ENCODE measurements at regions not wholly inside any gene's neighbourhood (a gene's known extent, or its start where the extent isn't known, plus 50 kb on each side); places are given as distances from the start of the nearest gene placed in this dataset.

DNA sequence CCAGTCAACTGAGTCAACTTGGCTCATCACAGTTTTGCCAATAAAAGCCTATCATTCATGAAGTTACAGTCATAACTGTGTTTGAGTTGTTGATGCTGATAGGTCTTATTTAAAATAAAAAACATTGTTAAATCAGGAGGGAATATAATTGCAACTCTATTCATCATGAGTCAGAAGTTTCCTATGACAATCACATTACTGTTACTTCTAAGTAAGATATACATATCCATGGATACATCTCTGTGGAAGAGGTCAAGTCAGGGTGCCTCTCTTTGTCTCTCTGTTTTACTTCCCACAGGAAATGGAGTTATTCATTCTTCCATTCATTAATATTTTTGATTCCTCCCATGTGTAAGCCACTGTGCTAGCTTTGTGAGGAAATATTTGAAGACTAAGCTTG, 2015.4 kb upstream of the WWC1 start:
- H3K9me3 ChIP-seq (ENCODE audit: insufficient read depth, low read length), result no peaks in the 10 kb centered on the region
- H3K27me3 ChIP-seq (ENCODE audit: low read length), result no peaks in the 10 kb centered on the region
- no peaks in the 10 kb centered on the region for H3F3A ChIP-seq (ENCODE audit: insufficient read depth)
- no peaks in the 10 kb centered on the region for H3K36me3 ChIP-seq (ENCODE audit: low read length)
- H4K20me1 ChIP-seq (ENCODE audit: low read depth, low read length), result no peaks in the 10 kb centered on the region
- H3K27ac ChIP-seq (ENCODE audit: low read depth, low read length), result no peak overlapping the region
- no peak overlapping the region for H2AFZ ChIP-seq (ENCODE audit: low read depth, low read length, severe bottlenecking)
- H3K9ac ChIP-seq (ENCODE audit: low read length), result no peak overlapping the region
- H3K79me2 ChIP-seq (ENCODE audit: insufficient read depth, low read length), result no peaks in the 10 kb centered on the region
- H3K4me2 ChIP-seq (ENCODE audit: low read depth, low read length, poor library complexity, severe bottlenecking), result no peak overlapping the region
- no peak overlapping the region for H3K4me3 ChIP-seq (ENCODE audit: insufficient read depth, low read length, poor library complexity, severe bottlenecking)
- no peaks in the 10 kb centered on the region for H3K9me2 ChIP-seq (replicated peaks; ENCODE audit: insufficient read depth, low read length)
- TF ChIP-seq, protein P1, sequence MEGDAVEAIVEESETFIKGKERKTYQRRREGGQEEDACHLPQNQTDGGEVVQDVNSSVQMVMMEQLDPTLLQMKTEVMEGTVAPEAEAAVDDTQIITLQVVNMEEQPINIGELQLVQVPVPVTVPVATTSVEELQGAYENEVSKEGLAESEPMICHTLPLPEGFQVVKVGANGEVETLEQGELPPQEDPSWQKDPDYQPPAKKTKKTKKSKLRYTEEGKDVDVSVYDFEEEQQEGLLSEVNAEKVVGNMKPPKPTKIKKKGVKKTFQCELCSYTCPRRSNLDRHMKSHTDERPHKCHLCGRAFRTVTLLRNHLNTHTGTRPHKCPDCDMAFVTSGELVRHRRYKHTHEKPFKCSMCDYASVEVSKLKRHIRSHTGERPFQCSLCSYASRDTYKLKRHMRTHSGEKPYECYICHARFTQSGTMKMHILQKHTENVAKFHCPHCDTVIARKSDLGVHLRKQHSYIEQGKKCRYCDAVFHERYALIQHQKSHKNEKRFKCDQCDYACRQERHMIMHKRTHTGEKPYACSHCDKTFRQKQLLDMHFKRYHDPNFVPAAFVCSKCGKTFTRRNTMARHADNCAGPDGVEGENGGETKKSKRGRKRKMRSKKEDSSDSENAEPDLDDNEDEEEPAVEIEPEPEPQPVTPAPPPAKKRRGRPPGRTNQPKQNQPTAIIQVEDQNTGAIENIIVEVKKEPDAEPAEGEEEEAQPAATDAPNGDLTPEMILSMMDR (IDR thresholded peaks at IDR 0.05; ENCODE audit: insufficient read depth, low read length, poor library complexity, severe bottlenecking), result no peak
- TF ChIP-seq EZH2phosphoT487 (conservative IDR thresholded peaks at IDR 0.05; ENCODE audit: low read length), result no peak

DNA sequence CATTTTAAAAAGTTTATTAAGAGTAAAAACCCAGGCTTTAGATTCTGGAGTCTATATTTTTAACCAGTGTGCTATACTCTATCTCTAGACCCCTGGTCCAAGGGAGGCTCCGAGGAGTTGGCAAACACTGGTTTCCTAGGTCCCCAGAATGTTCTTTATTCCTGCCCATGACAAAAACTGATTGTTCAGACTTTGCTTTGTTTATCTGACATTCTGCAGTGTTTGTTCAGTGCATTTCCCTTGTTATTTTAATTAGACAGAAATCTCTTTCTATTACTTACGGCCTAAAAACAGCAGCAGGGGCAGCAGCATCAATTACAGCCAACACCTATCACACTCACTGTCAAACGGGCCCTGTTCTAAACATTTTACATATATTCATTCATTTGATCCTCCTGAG, 2011.6 kb upstream of the WWC1 start:
- Histone ChIP-seq H3K9ac (ENCODE audit: low read length) (no peak overlapping the region), H3K27ac (ENCODE audit: low read depth, low read length) (no peak overlapping the region), H3K9me3 (ENCODE audit: insufficient read depth, low read length) (no peaks in the 10 kb centered on the region), H3K9me2 (replicated peaks; ENCODE audit: insufficient read depth, low read length) (no peaks in the 10 kb centered on the region), H2AFZ (ENCODE audit: low read depth, low read length, severe bottlenecking) (no peak overlapping the region), H3F3A (ENCODE audit: insufficient read depth) (no peaks in the 10 kb centered on the region), H3K4me2 (ENCODE audit: low read depth, low read length, poor library complexity, severe bottlenecking) (no peak overlapping the region), H3K27me3 (ENCODE audit: low read length) (no peaks in the 10 kb centered on the region), H3K79me2 (ENCODE audit: insufficient read depth, low read length) (no peaks in the 10 kb centered on the region), H3K4me3 (ENCODE audit: insufficient read depth, low read length, poor library complexity, severe bottlenecking) (no peak overlapping the region), H4K20me1 (ENCODE audit: low read depth, low read length) (no peaks in the 10 kb centered on the region), H3K36me3 (ENCODE audit: low read length) (no peaks in the 10 kb centered on the region)
- no peak for TF ChIP-seq EZH2phosphoT487 (conservative IDR thresholded peaks at IDR 0.05; ENCODE audit: low read length)
- TF ChIP-seq, protein P1 (IDR thresholded peaks at IDR 0.05; ENCODE audit: insufficient read depth, low read length, poor library complexity, severe bottlenecking), result no peak

DNA sequence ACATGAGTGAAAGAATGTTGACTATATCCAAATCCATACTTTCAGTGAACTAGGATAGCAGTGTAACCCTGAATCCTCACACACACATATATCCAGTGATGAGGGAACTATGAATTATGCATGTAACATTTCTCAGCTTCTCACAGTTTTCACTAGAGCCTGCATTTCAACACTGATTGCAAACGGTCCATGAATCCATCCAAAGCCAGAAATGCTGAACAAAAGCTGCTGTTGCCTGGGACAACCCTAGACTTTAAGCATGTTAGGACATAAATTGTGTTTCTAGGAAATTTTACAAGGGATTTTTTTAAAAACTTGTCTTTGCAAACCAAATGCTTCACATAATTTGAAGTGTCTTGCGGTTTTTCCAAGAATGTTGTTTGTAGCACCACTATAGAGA, 2010.0 kb upstream of the WWC1 start:
- no peak overlapping the region for H2AFZ ChIP-seq (ENCODE audit: low read depth, low read length, severe bottlenecking)
- no peak overlapping the region for H3K27ac ChIP-seq (ENCODE audit: low read depth, low read length)
- no peaks in the 10 kb centered on the region for H3K79me2 ChIP-seq (ENCODE audit: insufficient read depth, low read length)

More for the DNA sequence above, 2010.0 kb upstream of the WWC1 start:
- Histone ChIP-seq H3K4me3 (ENCODE audit: insufficient read depth, low read length, poor library complexity, severe bottlenecking) (no peak overlapping the region), H3K9me2 (replicated peaks; ENCODE audit: insufficient read depth, low read length) (no peaks in the 10 kb centered on the region), H3F3A (ENCODE audit: insufficient read depth) (no peaks in the 10 kb centered on the region), H3K9me3 (ENCODE audit: insufficient read depth, low read length) (no peaks in the 10 kb centered on the region), H3K27me3 (ENCODE audit: low read length) (no peaks in the 10 kb centered on the region), H3K9ac (ENCODE audit: low read length) (no peak overlapping the region), H4K20me1 (ENCODE audit: low read depth, low read length) (no peaks in the 10 kb centered on the region), H3K4me2 (ENCODE audit: low read depth, low read length, poor library complexity, severe bottlenecking) (no peak overlapping the region), H3K36me3 (ENCODE audit: low read length) (no peaks in the 10 kb centered on the region)
- TF ChIP-seq, protein P1 (IDR thresholded peaks at IDR 0.05; ENCODE audit: insufficient read depth, low read length, poor library complexity, severe bottlenecking), result no peak
- no peak for TF ChIP-seq EZH2phosphoT487 (conservative IDR thresholded peaks at IDR 0.05; ENCODE audit: low read length)

Measured in SU-DHL-6 (cell line).